Activated CD4-positive, alpha-beta T cell treated with anti-CD3 and anti-CD28 coated beads, Interleukin-2, amount 10 ng/mL, durations not matched to agents 7 days and 5 days (primary cell): ENCODE measurements at regions not wholly inside any gene's neighbourhood (a gene's known extent, or its start where the extent isn't known, plus 50 kb on each side); places are given as distances from the start of the nearest gene placed in this dataset.

Experiments
- CTCF ChIA-PET: fragments of 350-600 bp; sonication (Branson Sonifier 250); formaldehyde crosslinking; loops from one replicate; lab custom pipeline; 2021; ENCODE audit warnings: antibody characterized with exemption; lab: Charles Lee
- POLR2A ChIA-PET: fragments of 350-600 bp; sonication (Branson Sonifier 250); formaldehyde crosslinking; loops from one replicate; lab custom pipeline; 2021; ENCODE audit warnings: antibody characterized with exemption; lab: Charles Lee
- DNase-seq: peaks from one replicate; pipeline ENCODE4 v3.0.0-alpha.2; 2020
- H3K27ac Mint-ChIP-seq: one replicate; pipeline ENCODE4 v1.8.0; 2021; ENCODE audit warnings: mild to moderate bottlenecking, moderate library complexity, mixed read lengths
- H3K27me3 Mint-ChIP-seq: one replicate; pipeline ENCODE4 v1.8.0; 2021; ENCODE audit warnings: mixed read lengths
- H3K36me3 Mint-ChIP-seq: one replicate; pipeline ENCODE4 v1.8.0; 2021; ENCODE audit warnings: low read depth, mixed read lengths
- H3K4me1 Mint-ChIP-seq: one replicate; pipeline ENCODE4 v1.8.0; 2021; ENCODE audit warnings: mixed read lengths
- H3K4me3 Mint-ChIP-seq: one replicate; pipeline ENCODE4 v1.8.0; 2021; ENCODE audit warnings: mild to moderate bottlenecking, moderate library complexity, mixed read lengths
- H3K9me3 Mint-ChIP-seq: one replicate; pipeline ENCODE4 v1.8.0; 2021; ENCODE audit warnings: mixed read lengths

GRCh38 chr21:35643176-35643575, 417.1 kb downstream of the SETD4 start:
- DNase-seq = no peak
- Mint-ChIP-seq H3K4me1 (no peaks in the 10 kb centered on the region), H3K9me3 (no peaks in the 10 kb centered on the region), H3K27me3 (peaks cover 14% of the 10 kb centered on the region), H3K36me3 (no peaks in the 10 kb centered on the region), H3K27ac (no peak overlapping the region), H3K4me3 (no peak overlapping the region)
- ChIA-PET CTCF (no interaction called here), POLR2A (no interaction called here)

GRCh38 chr21:35641271-35642016, 418.9 kb downstream of the SETD4 start:
- DNase-seq = no peak
- CTCF ChIA-PET = no interaction called here
- H3K4me3 Mint-ChIP-seq = no peak overlapping the region
- no peaks in the 10 kb centered on the region for H3K9me3 Mint-ChIP-seq
- H3K27ac Mint-ChIP-seq = no peak overlapping the region
- H3K36me3 Mint-ChIP-seq = no peaks in the 10 kb centered on the region
- no peaks in the 10 kb centered on the region for H3K4me1 Mint-ChIP-seq
- H3K27me3 Mint-ChIP-seq = peaks cover 16% of the 10 kb centered on the region
- POLR2A ChIA-PET = no interaction called here

GRCh38 chr21:35637431-35637830, 422.9 kb downstream of the SETD4 start:
- Mint-ChIP-seq H3K9me3 (no peaks in the 10 kb centered on the region), H3K27ac (no peak overlapping the region), H3K36me3 (no peaks in the 10 kb centered on the region), H3K4me3 (no peak overlapping the region), H3K4me1 (no peaks in the 10 kb centered on the region), H3K27me3 (peaks cover 16% of the 10 kb centered on the region)
- ChIA-PET POLR2A (no interaction called here), CTCF (no interaction called here)
- no peak for DNase-seq

GRCh38 chr21:35635994-35636393, 424.3 kb downstream of the SETD4 start:
- Mint-ChIP-seq H3K9me3 (no peaks in the 10 kb centered on the region), H3K36me3 (no peaks in the 10 kb centered on the region), H3K27me3 (peaks cover 9% of the 10 kb centered on the region), H3K4me3 (no peak overlapping the region), H3K4me1 (no peaks in the 10 kb centered on the region), H3K27ac (no peak overlapping the region)
- no peak for DNase-seq
- ChIA-PET POLR2A (no interaction called here), CTCF (no interaction called here)

GRCh38 chr21:35635261-35635660, 425.1 kb downstream of the SETD4 start:
- Mint-ChIP-seq H3K27ac (no peak overlapping the region), H3K4me3 (no peak overlapping the region), H3K4me1 (no peaks in the 10 kb centered on the region), H3K27me3 (peaks cover 8% of the 10 kb centered on the region), H3K36me3 (no peaks in the 10 kb centered on the region), H3K9me3 (no peaks in the 10 kb centered on the region)
- ChIA-PET CTCF (interaction anchor here (0.7 kb wide), 1 partner anchor 992 kb away, joined by 3 read pairs; no protein-coding TSS in a partner anchor), POLR2A (no interaction called here)
- DNase-seq = no peak

GRCh38 chr21:35633501-35633900, 426.8 kb downstream of the SETD4 start:
- H3K27me3 Mint-ChIP-seq = peaks cover 4% of the 10 kb centered on the region
- H3K4me1 Mint-ChIP-seq = no peaks in the 10 kb centered on the region
- ChIA-PET POLR2A (no interaction called here), CTCF (no interaction called here)
- no peaks in the 10 kb centered on the region for H3K36me3 Mint-ChIP-seq
- H3K27ac Mint-ChIP-seq = no peak overlapping the region
- no peak overlapping the region for H3K4me3 Mint-ChIP-seq
- DNase-seq = no peak
- no peaks in the 10 kb centered on the region for H3K9me3 Mint-ChIP-seq

GRCh38 chr21:35632711-35633110, 427.6 kb downstream of the SETD4 start:
- Mint-ChIP-seq H3K27me3 (peaks cover 4% of the 10 kb centered on the region), H3K36me3 (no peaks in the 10 kb centered on the region), H3K27ac (no peak overlapping the region), H3K4me3 (no peak overlapping the region), H3K9me3 (no peaks in the 10 kb centered on the region), H3K4me1 (no peaks in the 10 kb centered on the region)
- ChIA-PET POLR2A (no interaction called here), CTCF (no interaction called here)
- no peak for DNase-seq

GRCh38 chr21:35628316-35628715, 432.0 kb downstream of the SETD4 start:
- POLR2A ChIA-PET = no interaction called here

GRCh38 chr21:35627462-35627861, 432.9 kb downstream of the SETD4 start:
- no peak for DNase-seq
- ChIA-PET CTCF (no interaction called here), POLR2A (no interaction called here)
- peaks cover 3% of the 10 kb centered on the region for H3K27me3 Mint-ChIP-seq
- no peaks in the 10 kb centered on the region for H3K4me1 Mint-ChIP-seq
- no peaks in the 10 kb centered on the region for H3K36me3 Mint-ChIP-seq
- H3K4me3 Mint-ChIP-seq = no peak overlapping the region
- peaks cover 2% of the 10 kb centered on the region for H3K9me3 Mint-ChIP-seq
- H3K27ac Mint-ChIP-seq = no peak overlapping the region

More at GRCh38 chr21:35628316-35628715, 432.0 kb downstream of the SETD4 start:
- CTCF ChIA-PET = no interaction called here
- Mint-ChIP-seq H3K9me3 (peaks cover 2% of the 10 kb centered on the region), H3K4me1 (no peaks in the 10 kb centered on the region), H3K27ac (no peak overlapping the region), H3K36me3 (no peaks in the 10 kb centered on the region), H3K27me3 (peaks cover 1% of the 10 kb centered on the region), H3K4me3 (no peak overlapping the region)
- no peak for DNase-seq

- Mint-ChIP-seq H3K9me3 (peaks cover 2% of the 10 kb centered on the region), H3K27me3 (peaks cover 3% of the 10 kb centered on the region), H3K4me3 (no peak overlapping the region), H3K27ac (no peak overlapping the region), H3K4me1 (no peaks in the 10 kb centered on the region), H3K36me3 (no peaks in the 10 kb centered on the region)
- POLR2A ChIA-PET = no interaction called here
- CTCF ChIA-PET = no interaction called here
- no peak for DNase-seq
Measured at GRCh38 chr21:35625576-35625975, 434.8 kb downstream of the SETD4 start.

GRCh38 chr21:35624901-35625300, 435.4 kb downstream of the SETD4 start:
- no peaks in the 10 kb centered on the region for H3K4me1 Mint-ChIP-seq
- peaks cover 3% of the 10 kb centered on the region for H3K27me3 Mint-ChIP-seq
- H3K36me3 Mint-ChIP-seq = no peaks in the 10 kb centered on the region
- peaks cover 2% of the 10 kb centered on the region for H3K9me3 Mint-ChIP-seq
- H3K27ac Mint-ChIP-seq = no peak overlapping the region
- H3K4me3 Mint-ChIP-seq = no peak overlapping the region
- ChIA-PET POLR2A (interaction anchor here (0.6 kb wide), 1 partner anchor 622 kb away, joined by 4 read pairs; no protein-coding TSS in a partner anchor), CTCF (no interaction called here)
- DNase-seq = no peak

GRCh38 chr21:35622612-35623011, 437.7 kb downstream of the SETD4 start:
- POLR2A ChIA-PET = no interaction called here
- CTCF ChIA-PET = no interaction called here
- DNase-seq = no peak
- Mint-ChIP-seq H3K27ac (no peak overlapping the region), H3K4me1 (no peaks in the 10 kb centered on the region), H3K9me3 (peaks cover 2% of the 10 kb centered on the region), H3K36me3 (no peaks in the 10 kb centered on the region), H3K4me3 (no peak overlapping the region), H3K27me3 (peaks cover 5% of the 10 kb centered on the region)

- Mint-ChIP-seq H3K9me3 (peaks cover 2% of the 10 kb centered on the region), H3K36me3 (no peaks in the 10 kb centered on the region), H3K27ac (no peak overlapping the region), H3K27me3 (peaks cover 6% of the 10 kb centered on the region), H3K4me3 (no peak overlapping the region), H3K4me1 (no peaks in the 10 kb centered on the region)
- ChIA-PET CTCF (no interaction called here), POLR2A (no interaction called here)
- DNase-seq = no peak
Measured at GRCh38 chr21:35619184-35619583, 441.1 kb downstream of the SETD4 start.

- DNase-seq = no peak
- ChIA-PET POLR2A (no interaction called here), CTCF (no interaction called here)
- no peaks in the 10 kb centered on the region for H3K36me3 Mint-ChIP-seq
- no peaks in the 10 kb centered on the region for H3K9me3 Mint-ChIP-seq
- no peak overlapping the region for H3K4me3 Mint-ChIP-seq
- H3K27me3 Mint-ChIP-seq = peaks cover 5% of the 10 kb centered on the region
- H3K4me1 Mint-ChIP-seq = no peaks in the 10 kb centered on the region
- no peak overlapping the region for H3K27ac Mint-ChIP-seq
Measured at GRCh38 chr21:35617491-35617890, 442.8 kb downstream of the SETD4 start.
